ENCODE measurements at regions not wholly inside any gene's neighbourhood (a gene's known extent, or its start where the extent isn't known, plus 50 kb on each side); places are given as distances from the start of the nearest gene placed in this dataset.

- no peak for TF ChIP-seq CTCF (IDR thresholded peaks at IDR 0.05; ENCODE audit: insufficient read depth, low read depth, low read length)
- no peak for TF ChIP-seq EZH2 (IDR thresholded peaks at IDR 0.05; ENCODE audit: insufficient read depth, low read length)
Measured at GRCh38 chr3:117774130-117774529, 1064.6 kb downstream of the TUSC7 start.

Measured in astrocyte (in vitro differentiated cells and primary cell).